HuH-7.5 (cell line): ENCODE measurements at regions not wholly inside any gene's neighbourhood (a gene's known extent, or its start where the extent isn't known, plus 50 kb on each side); places are given as distances from the start of the nearest gene placed in this dataset.
A peak's percentile ranks its signal among the peaks of the same experiment; 100 is the strongest.

Experiments
- DNase-seq: peaks from one replicate; pipeline ENCODE4 v3.0.0; 2011; ENCODE audit warnings: low spot score

- DNase-seq: no peak
Observed at GRCh38 chr6:14187406-14187805, 69.8 kb downstream of the CD83 start.

GRCh38 chr6:14189074-14189473 lies 71.5 kb downstream of the CD83 start:
- no peak for DNase-seq

- DNase-seq: no peak
Observed at GRCh38 chr6:14190191-14190928, 72.8 kb downstream of the CD83 start.

GRCh38 chr6:14190929-14191224 lies 73.3 kb downstream of the CD83 start:
- DNase-seq: no peak

GRCh38 chr6:14191761-14192160 lies 74.2 kb downstream of the CD83 start:
- DNase-seq: no peak

GRCh38 chr6:14192216-14192788 lies 74.7 kb downstream of the CD83 start:
- no peak for DNase-seq

- no peak for DNase-seq
Observed at GRCh38 chr6:14193524-14193923, 76.0 kb downstream of the CD83 start.

GRCh38 chr6:14194483-14194882 lies 76.9 kb downstream of the CD83 start:
- DNase-seq: no peak

- no peak for DNase-seq
Observed at GRCh38 chr6:14194976-14195375, 77.4 kb downstream of the CD83 start.

- no peak for DNase-seq
Observed at GRCh38 chr6:14196026-14196425, 78.5 kb downstream of the CD83 start.

GRCh38 chr6:14197118-14197517 lies 79.5 kb downstream of the CD83 start:
- no peak for DNase-seq

GRCh38 chr6:14200047-14200446 lies 82.5 kb downstream of the CD83 start:
- DNase-seq: no peak

- DNase-seq: no peak
Observed at GRCh38 chr6:14202947-14203346, 85.4 kb downstream of the CD83 start.

GRCh38 chr6:14206391-14206790 lies 88.8 kb downstream of the CD83 start:
- DNase-seq: no peak

GRCh38 chr6:14207448-14207847 lies 89.9 kb downstream of the CD83 start:
- no peak for DNase-seq

GRCh38 chr6:14209000-14209399 lies 91.4 kb downstream of the CD83 start:
- DNase-seq: no peak

GRCh38 chr6:14210077-14210476 lies 92.5 kb downstream of the CD83 start:
- no peak for DNase-seq

GRCh38 chr6:14210663-14211561 lies 93.3 kb downstream of the CD83 start:
- peak; percentile 82 for DNase-seq

- DNase-seq: peak; percentile 43
Observed at GRCh38 chr6:14211562-14211942, 94.0 kb downstream of the CD83 start.

GRCh38 chr6:14212020-14212419 lies 94.4 kb downstream of the CD83 start:
- no peak for DNase-seq

- DNase-seq: no peak
Observed at GRCh38 chr6:14212632-14213031, 95.1 kb downstream of the CD83 start.

GRCh38 chr6:14216946-14217684 lies 99.5 kb downstream of the CD83 start:
- no peak for DNase-seq
